ENCODE measurements at regions not wholly inside any gene's neighbourhood (a gene's known extent, or its start where the extent isn't known, plus 50 kb on each side); places are given as distances from the start of the nearest gene placed in this dataset.

DNA sequence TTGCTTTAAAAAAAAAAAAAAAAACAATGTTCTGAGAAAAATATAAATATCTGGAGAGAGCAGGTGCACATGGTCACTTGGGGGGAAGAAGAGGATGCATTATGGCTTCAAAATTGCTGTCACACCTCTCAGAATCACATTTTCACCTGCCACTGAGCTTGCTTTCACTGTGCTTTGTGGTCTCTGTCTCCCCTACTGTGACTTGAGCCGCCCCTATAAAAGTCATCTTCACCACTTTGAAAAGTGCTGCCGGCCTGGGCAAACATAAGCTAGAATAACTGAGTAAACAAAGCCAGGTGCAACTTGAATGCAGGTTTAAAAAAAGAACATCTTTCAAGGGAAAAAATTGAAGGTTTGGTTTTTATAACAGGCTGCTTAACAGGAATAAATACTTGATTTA is 368.1 kb upstream of the GRIA1 start:
- no peak for DNase-seq (ENCODE audit: low spot score)

DNA sequence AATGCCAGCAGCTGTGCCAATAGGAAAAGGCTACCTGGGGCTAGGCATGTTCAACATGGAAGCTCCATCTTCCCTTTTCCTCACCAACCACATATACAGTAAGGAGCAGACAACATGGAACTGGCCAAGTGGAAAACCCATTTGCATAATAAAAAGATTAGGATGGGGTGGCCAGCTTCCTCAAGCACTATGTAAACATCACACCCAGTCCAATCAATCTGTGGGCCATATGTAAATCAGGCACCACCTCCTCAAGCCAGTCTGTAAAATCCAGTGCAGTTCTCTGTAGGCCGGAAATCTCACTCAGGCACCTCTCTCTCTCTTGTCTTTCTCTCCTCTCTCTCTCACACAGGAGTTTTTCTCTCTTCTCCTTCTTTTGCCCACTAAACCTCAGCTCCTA is 360.2 kb upstream of the GRIA1 start:
- DNase-seq (ENCODE audit: low spot score) = no peak

GRCh38 chr5:153135411-153135810 is 355.1 kb upstream of the GRIA1 start:
- DNase-seq (ENCODE audit: low spot score) = no peak

DNA sequence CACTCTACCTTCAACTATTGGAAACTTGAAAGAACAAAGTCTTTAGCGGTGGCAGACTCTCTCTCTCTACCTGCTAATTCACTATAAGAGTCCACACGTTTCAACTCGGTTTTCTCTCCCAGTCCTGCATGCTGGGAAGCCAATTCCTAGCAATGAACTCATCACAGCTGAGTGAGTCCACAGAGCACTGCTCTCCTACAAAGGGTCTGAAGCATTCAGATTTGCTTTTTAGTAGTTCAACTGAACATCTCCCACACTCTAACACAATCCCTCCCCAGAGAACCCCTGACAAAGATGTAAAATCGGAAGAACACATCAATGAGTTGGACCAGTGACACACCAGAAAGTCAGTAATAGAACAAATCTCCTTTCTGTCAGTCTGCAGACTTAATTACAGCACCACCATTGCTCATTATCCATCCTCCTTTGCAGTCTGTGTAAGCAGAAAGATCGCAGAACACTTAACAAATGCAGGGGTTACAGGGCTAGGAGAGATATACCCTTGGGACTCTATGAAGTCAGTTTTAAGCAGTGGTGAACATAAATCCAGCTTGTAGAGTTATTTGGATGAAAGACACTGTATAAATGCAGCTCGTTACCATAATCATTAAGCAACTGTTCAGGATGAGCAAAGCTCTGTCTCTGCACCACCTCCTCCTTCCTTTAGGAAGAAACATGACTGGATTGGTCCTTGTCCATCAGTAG is 353.4 kb upstream of the GRIA1 start:
- no peak for DNase-seq (ENCODE audit: low spot score)

DNA sequence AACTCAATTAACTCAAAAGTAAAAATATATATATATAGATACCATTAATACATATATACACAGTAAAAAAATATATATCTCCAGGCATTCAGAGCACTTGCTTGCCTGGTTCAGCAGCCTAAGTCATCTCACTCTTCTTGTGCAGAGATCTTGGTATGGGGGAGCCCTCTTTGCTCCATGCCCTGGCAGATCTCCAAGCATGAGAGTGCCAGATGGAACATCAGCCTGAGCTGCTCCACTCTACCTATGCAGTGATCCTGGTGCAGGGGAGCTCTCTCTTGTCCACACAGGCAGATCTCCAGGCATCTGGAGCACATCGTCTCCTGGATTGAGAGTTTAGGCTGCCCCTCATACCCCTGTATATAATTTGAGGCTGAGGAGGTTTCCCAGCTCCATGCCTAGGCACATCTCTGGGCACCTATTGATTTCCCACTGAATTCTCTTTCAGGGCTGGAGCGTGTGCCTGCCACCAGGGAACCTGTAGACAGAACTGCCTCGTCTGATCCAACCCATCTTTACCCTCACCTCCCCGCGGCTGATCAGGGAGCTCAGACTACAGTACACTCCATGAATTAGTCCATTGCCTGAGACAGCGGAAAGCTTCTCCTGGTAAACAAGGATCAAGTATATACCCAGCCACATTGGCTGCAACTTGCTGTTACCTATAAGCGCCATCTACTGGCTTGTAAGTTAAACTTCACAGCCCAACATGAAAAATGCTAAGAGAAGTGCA is 342.4 kb upstream of the GRIA1 start:
- no peak for DNase-seq (ENCODE audit: low spot score)

- DNase-seq (ENCODE audit: low spot score) = no peak
Measured at GRCh38 chr5:153148624-153148976, 341.9 kb upstream of the GRIA1 start.

- no peak for DNase-seq (ENCODE audit: low spot score)
Measured at GRCh38 chr5:153151558-153151957, 338.9 kb upstream of the GRIA1 start.

DNA sequence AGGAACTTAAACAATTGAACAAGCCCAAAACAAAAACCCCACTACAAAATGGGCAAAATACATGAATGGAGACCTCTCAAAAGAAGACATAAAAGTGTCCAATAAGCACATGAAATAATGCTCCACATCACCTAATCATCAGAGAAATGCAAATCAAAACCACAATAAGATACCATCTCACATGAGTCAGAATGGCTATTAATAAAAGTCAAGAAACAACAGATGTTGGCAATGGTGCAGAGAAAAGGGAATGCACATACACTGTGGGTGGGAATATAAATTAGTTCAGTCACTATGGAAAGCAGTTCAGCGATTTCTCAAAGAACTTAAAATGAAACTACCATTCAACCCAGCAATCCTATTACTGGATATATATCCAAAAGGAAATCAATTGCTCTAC is 337.4 kb upstream of the GRIA1 start:
- DNase-seq (ENCODE audit: low spot score) = no peak

DNA sequence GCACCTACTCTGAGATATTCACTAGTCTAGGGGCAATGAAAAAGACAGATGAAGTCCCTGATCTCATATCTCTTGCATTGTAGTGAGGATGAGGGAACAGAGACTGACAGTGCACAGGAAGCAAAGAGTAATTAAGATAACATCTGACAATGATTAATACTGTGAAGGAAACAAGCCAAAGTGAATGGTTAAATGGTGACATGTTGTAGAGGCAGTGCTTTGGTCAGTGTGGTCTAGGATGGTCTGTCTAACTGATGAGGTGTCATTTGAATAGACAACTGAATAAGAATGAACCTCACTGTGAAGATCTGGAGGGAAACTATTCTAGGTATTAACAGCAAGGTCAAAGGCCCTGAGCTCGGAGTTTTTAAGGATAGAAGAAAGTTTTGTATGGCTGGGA is 333.3 kb upstream of the GRIA1 start:
- DNase-seq (ENCODE audit: low spot score) = no peak

- DNase-seq (ENCODE audit: low spot score) = no peak
Measured at GRCh38 chr5:153158608-153159007, 331.9 kb upstream of the GRIA1 start.

DNA sequence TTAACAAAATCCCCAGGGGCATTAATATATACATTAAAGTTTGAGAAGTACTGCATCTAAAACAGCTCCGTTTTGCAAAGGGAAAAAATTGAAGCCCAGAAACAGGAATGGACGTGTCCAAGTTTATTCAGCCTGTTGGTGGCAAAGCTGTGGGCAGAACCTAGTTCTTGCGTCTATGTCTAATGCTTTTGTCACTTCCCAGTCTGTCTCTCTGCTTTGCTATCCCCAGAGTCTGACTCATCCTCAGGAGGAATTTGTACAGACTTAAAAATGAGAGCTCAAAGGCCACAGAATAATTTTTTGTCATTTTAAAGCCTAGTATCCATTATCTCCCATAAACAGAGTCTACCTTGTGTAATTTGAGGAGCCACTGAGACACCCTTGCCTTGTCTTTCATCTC is 330.9 kb upstream of the GRIA1 start:
- DNase-seq (ENCODE audit: low spot score) = no peak

- DNase-seq (ENCODE audit: low spot score) = no peak
Measured at GRCh38 chr5:153168241-153168640, 322.2 kb upstream of the GRIA1 start.

DNA sequence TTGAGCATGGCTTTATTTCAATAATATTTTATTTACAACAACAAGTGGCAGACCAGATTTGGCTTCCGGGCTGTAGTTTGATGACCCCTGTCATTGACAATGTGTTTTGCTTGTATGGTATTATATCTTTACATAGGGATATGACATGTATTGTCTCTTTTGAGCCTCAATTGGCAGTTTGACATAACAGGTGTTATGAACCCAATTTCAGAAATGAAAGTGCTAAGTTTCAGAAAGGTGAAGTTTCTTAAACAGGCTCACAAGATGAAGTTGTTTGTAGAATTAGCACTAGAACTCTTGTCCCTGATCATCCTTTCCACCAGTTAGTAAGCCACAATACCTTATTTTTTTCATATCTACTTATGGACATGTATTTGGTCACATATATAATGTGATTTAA is 303.0 kb upstream of the GRIA1 start:
- DNase-seq (ENCODE audit: low spot score) = no peak

DNA sequence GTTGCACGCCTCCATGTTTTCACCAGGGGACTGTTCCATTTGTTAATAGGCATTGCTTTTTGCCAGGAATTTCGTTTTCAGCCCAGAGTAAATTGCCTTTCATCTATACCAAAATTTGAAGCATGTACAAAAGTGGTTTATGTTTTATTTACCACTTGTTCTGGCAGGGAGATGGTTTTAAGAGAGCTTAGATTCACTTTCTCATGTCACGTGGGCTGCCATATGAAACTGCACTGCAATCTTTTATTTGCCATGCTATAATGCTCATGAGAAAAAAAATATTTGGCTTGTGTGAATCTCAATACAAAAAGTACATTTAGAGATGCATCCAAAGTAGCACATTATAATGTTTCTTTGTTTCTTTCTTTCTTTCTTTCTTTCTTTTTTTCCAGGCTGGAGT is 284.1 kb upstream of the GRIA1 start:
- DNase-seq (ENCODE audit: low spot score) = no peak

- no peak for DNase-seq (ENCODE audit: low spot score)
Measured at GRCh38 chr5:153209016-153209415, 281.5 kb upstream of the GRIA1 start.

DNA sequence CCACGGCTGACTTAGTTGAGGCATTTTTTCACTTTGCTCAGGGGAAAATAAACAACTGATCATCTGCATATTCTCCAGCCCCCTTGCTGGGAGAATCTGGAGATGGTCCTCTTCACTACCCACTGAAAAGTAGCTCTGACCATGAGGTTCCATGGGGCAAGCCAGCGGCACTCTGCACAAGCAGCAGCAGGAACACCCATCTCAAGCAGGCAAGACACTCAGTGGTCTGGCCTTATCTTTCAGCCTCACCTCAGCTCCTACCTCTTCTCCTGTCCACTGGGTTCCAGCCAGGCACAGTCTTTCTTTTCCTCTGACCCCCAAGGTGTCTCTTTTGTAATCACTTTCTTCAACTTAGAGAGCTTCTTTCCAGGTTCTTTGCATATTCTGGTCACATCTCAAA is 280.8 kb upstream of the GRIA1 start:
- no peak for DNase-seq (ENCODE audit: low spot score)

- DNase-seq (ENCODE audit: low spot score) = no peak
Measured at GRCh38 chr5:153211076-153211475, 279.4 kb upstream of the GRIA1 start.

GRCh38 chr5:153212471-153212870 is 278.0 kb upstream of the GRIA1 start:
- no peak for DNase-seq (ENCODE audit: low spot score)

- DNase-seq (ENCODE audit: low spot score) = no peak
Measured at GRCh38 chr5:153222936-153223335, 267.5 kb upstream of the GRIA1 start.

DNA sequence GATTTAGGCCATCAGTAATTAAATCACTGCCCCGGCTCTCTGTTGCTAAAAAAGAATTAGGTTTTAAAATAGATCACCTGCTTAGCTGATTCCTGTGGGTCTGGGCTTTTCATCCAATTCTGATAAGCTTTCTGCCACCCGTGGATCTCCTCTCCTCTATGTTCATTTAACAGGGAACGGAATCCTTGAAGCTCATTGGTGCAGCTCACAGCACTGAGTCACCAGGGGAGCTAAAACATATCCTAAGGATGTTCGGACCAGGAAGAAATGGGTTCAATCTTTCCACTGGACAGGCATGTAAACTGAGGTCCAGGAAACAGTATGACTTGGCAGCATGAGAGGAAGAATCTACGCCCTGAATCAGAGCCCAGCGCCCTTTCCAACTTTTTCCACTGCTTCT is 267.1 kb upstream of the GRIA1 start:
- no peak for DNase-seq (ENCODE audit: low spot score)

DNA sequence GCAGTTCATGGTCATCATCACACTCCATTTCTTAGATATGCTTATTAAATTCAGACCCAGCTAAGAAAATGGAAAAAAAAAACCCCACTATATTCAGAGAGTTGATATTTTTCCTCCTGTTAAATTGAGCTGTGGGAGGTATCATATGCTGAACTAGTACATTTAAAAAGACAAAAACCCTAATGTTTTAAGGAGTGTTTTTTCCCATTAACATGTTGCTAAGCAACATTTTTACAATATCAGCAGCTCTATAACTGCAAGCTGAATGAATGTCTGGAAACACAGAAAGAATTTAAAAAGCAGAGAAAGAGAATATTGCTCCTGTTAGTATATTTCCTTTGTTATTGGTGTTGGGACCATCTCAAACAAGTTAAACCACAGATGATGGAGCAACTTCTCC is 265.8 kb upstream of the GRIA1 start:
- DNase-seq (ENCODE audit: low spot score) = no peak

- no peak for DNase-seq (ENCODE audit: low spot score)
Measured at GRCh38 chr5:153233933-153234332, 256.5 kb upstream of the GRIA1 start.

DNA sequence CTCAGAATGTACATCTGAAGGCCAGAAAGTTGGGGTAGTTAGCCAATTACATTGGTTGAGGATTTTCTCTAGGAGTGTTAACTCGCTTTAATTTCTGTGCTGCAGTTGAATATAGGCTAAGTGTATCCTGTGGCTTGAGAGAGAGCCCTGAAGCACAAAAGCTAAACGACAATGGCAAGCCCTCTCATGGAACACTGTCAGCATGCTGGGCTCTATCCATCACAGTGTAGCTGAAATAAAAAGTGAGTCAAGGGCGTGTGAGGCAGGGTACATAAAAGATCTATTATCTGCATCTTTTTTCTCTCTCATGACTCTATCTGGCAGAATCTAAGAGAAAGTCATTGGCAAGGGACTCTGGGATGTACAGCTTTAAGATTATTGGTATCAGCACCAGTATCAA is 254.2 kb upstream of the GRIA1 start:
- DNase-seq (ENCODE audit: low spot score) = no peak

- DNase-seq (ENCODE audit: low spot score) = no peak
Measured at GRCh38 chr5:153237671-153238332, 252.7 kb upstream of the GRIA1 start.

Data from CD4-positive, alpha-beta T cell treated with Interleukin-15 for 4 hours (primary cell).